ENCODE measurements at regions not wholly inside any gene's neighbourhood (a gene's known extent, or its start where the extent isn't known, plus 50 kb on each side); places are given as distances from the start of the nearest gene placed in this dataset.

GRCh38 chr6:18703546-18703945 lies 316.4 kb downstream of the RNF144B start:
- Histone ChIP-seq H3K9ac (ENCODE audit: low read length) (no peak overlapping the region), H4K20me1 (ENCODE audit: insufficient read depth) (no peaks in the 10 kb centered on the region), H2AFZ (ENCODE audit: low read depth, low read length) (no peak overlapping the region), H3K27me3 (ENCODE audit: insufficient read depth, low read depth, low read length) (no peaks in the 10 kb centered on the region), H3K36me3 (ENCODE audit: insufficient read depth, low read length) (no peaks in the 10 kb centered on the region), H3K4me2 (ENCODE audit: low read length) (no peak overlapping the region), H3F3A (ENCODE audit: insufficient read depth, low read length, poor library complexity, severe bottlenecking) (no peaks in the 10 kb centered on the region), H3K79me2 (replicated peaks; ENCODE audit: insufficient read depth, low read length) (no peaks in the 10 kb centered on the region), H3K4me3 (ENCODE audit: low read length) (no peak overlapping the region), H3K27ac (ENCODE audit: low read length) (no peak overlapping the region), H3K9me2 (ENCODE audit: insufficient read depth, low read length) (no peaks in the 10 kb centered on the region), H3K9me3 (ENCODE audit: low read length) (no peaks in the 10 kb centered on the region)
- TF ChIP-seq EP300 (conservative IDR thresholded peaks at IDR 0.05; ENCODE audit: poor library complexity, severe bottlenecking) (no peak), CTCF (IDR thresholded peaks at IDR 0.05; ENCODE audit: poor library complexity, severe bottlenecking) (no peak), SMC3 (conservative IDR thresholded peaks at IDR 0.05; ENCODE audit: poor library complexity) (no peak), MXI1 (conservative IDR thresholded peaks at IDR 0.05; ENCODE audit: poor library complexity, severe bottlenecking) (no peak), POLR2AphosphoS5 (IDR thresholded peaks at IDR 0.05) (no peak), TAF1 (IDR thresholded peaks at IDR 0.05; ENCODE audit: low read depth) (no peak), EZH2 (IDR thresholded peaks at IDR 0.05; ENCODE audit: borderline replicate concordance, insufficient read depth, low read length, poor library complexity, severe bottlenecking) (no peak), RAD21 (conservative IDR thresholded peaks at IDR 0.05) (no peak), REST (IDR thresholded peaks at IDR 0.05; ENCODE audit: borderline replicate concordance) (no peak)

- Histone ChIP-seq H3K27me3 (ENCODE audit: insufficient read depth, low read depth, low read length) (no peaks in the 10 kb centered on the region), H3K36me3 (ENCODE audit: insufficient read depth, low read length) (no peaks in the 10 kb centered on the region), H3K4me2 (ENCODE audit: low read length) (no peak overlapping the region), H3F3A (ENCODE audit: insufficient read depth, low read length, poor library complexity, severe bottlenecking) (no peaks in the 10 kb centered on the region), H3K4me3 (ENCODE audit: low read length) (no peak overlapping the region), H3K9me3 (ENCODE audit: low read length) (no peaks in the 10 kb centered on the region), H3K9ac (ENCODE audit: low read length) (no peak overlapping the region), H4K20me1 (ENCODE audit: insufficient read depth) (no peaks in the 10 kb centered on the region), H3K27ac (ENCODE audit: low read length) (no peak overlapping the region), H3K79me2 (replicated peaks; ENCODE audit: insufficient read depth, low read length) (no peaks in the 10 kb centered on the region), H3K9me2 (ENCODE audit: insufficient read depth, low read length) (no peaks in the 10 kb centered on the region), H2AFZ (ENCODE audit: low read depth, low read length) (no peak overlapping the region)
- TF ChIP-seq TAF1 (IDR thresholded peaks at IDR 0.05; ENCODE audit: low read depth) (no peak), CTCF (IDR thresholded peaks at IDR 0.05; ENCODE audit: poor library complexity, severe bottlenecking) (no peak), MXI1 (conservative IDR thresholded peaks at IDR 0.05; ENCODE audit: poor library complexity, severe bottlenecking) (no peak), REST (IDR thresholded peaks at IDR 0.05; ENCODE audit: borderline replicate concordance) (no peak), RAD21 (conservative IDR thresholded peaks at IDR 0.05) (no peak), EP300 (conservative IDR thresholded peaks at IDR 0.05; ENCODE audit: poor library complexity, severe bottlenecking) (no peak), EZH2 (IDR thresholded peaks at IDR 0.05; ENCODE audit: borderline replicate concordance, insufficient read depth, low read length, poor library complexity, severe bottlenecking) (no peak), POLR2AphosphoS5 (IDR thresholded peaks at IDR 0.05) (no peak)
Observed at GRCh38 chr6:18707714-18708439, 320.7 kb downstream of the RNF144B start.
